WTC11 (cell line): ENCODE measurements at regions not wholly inside any gene's neighbourhood (a gene's known extent, or its start where the extent isn't known, plus 50 kb on each side); places are given as distances from the start of the nearest gene placed in this dataset.

ENCODE experiments used
- ATAC-seq: fragments of 200-7000 bp; cut with Tn5 transposase; 2 replicates; pipeline ENCODE4 v1.10.0; 2021; ENCODE audit warnings: mild to moderate bottlenecking, moderate library complexity
- CTCF ChIA-PET: fragments of 300-600 bp; sonication (Branson Sonifier 250); formaldehyde crosslinking; loops from one replicate; lab custom pipeline; 2021; ENCODE audit warnings: antibody characterized with exemption; lab: Charles Lee
- POLR2A ChIA-PET: fragments of 350-600 bp; sonication (Branson Sonifier 250); formaldehyde crosslinking; loops from one replicate; lab custom pipeline; 2021; ENCODE audit warnings: antibody characterized with exemption; lab: Charles Lee
- DNase-seq: peaks from one replicate; pipeline ENCODE4 v3.0.0; 2021; ENCODE audit warnings: low spot score
- H3K27ac Mint-ChIP-seq: 2 replicates; pipeline ENCODE4 v1.8.0; 2021; ENCODE audit warnings: mixed read lengths
- H3K27me3 Mint-ChIP-seq: 2 replicates; pipeline ENCODE4 v1.8.0; 2021; ENCODE audit warnings: low read depth, mild to moderate bottlenecking, moderate library complexity, mixed read lengths
- H3K36me3 Mint-ChIP-seq: 2 replicates; pipeline ENCODE4 v1.8.0; 2021; ENCODE audit warnings: mixed read lengths
- H3K4me1 Mint-ChIP-seq: 2 replicates; pipeline ENCODE4 v1.8.0; 2022; ENCODE audit warnings: mixed read lengths
- H3K4me3 Mint-ChIP-seq: 2 replicates; pipeline ENCODE4 v1.8.0; 2021; ENCODE audit warnings: mild to moderate bottlenecking, moderate library complexity, mixed read lengths
- H3K9me3 Mint-ChIP-seq: 2 replicates; pipeline ENCODE4 v1.8.0; 2021; ENCODE audit warnings: mixed read lengths
- EMX1 ChIP-seq: fragments of 250-450 bp; sonication (Bioruptor Pico); IDR thresholded peaks from 2 replicates; pipeline ENCODE4 v1.8.0; 2021; ENCODE audit warnings: mild to moderate bottlenecking
- JUN ChIP-seq: sonication (generic); formaldehyde crosslinking; IDR thresholded peaks from 2 replicates; pipeline ENCODE4 v1.8.0; 2023; ENCODE audit warnings: mild to moderate bottlenecking, missing genetic modification reagents
- NR1H2 ChIP-seq: sonication (generic); formaldehyde crosslinking; IDR thresholded peaks from 2 replicates; pipeline ENCODE4 v1.9.0; 2021; ENCODE audit warnings: mild to moderate bottlenecking, moderate library complexity, missing genetic modification reagents
- OVOL2 ChIP-seq: fragments of 250-450 bp; sonication (Bioruptor Pico); IDR thresholded peaks from 2 replicates; pipeline ENCODE4 v1.9.0; 2021; ENCODE audit warnings: mild to moderate bottlenecking, borderline replicate concordance
- SMAD3 ChIP-seq: sonication (generic); formaldehyde crosslinking; IDR thresholded peaks from 2 replicates; pipeline ENCODE4 v1.8.0; 2022; ENCODE audit warnings: missing genetic modification reagents, mild to moderate bottlenecking, borderline replicate concordance
- SMAD4 ChIP-seq: sonication (generic); formaldehyde crosslinking; IDR thresholded peaks from 2 replicates; pipeline ENCODE4 v1.8.0; 2022; ENCODE audit warnings: mild to moderate bottlenecking, missing genetic modification reagents
- TF ChIP-seq, protein P1 (sequence below): sonication (generic); formaldehyde crosslinking; IDR thresholded peaks from 2 replicates; pipeline ENCODE4 v1.8.0; 2023; ENCODE audit warnings: missing genetic modification reagents, mild to moderate bottlenecking, borderline replicate concordance
- TF ChIP-seq, protein P2 (sequence below): sonication (generic); formaldehyde crosslinking; IDR thresholded peaks from 2 replicates; pipeline ENCODE4 v1.8.0; 2022; ENCODE audit warnings: mild to moderate bottlenecking, missing genetic modification reagents
- TF ChIP-seq, protein P3 (sequence below): sonication (generic); formaldehyde crosslinking; IDR thresholded peaks from 2 replicates; pipeline ENCODE4 v1.8.0; 2022; ENCODE audit warnings: missing genetic modification reagents
- TF ChIP-seq, protein P4 (sequence below): sonication (generic); formaldehyde crosslinking; IDR thresholded peaks from 2 replicates; pipeline ENCODE4 v1.8.1; 2022; ENCODE audit warnings: mild to moderate bottlenecking, moderate library complexity, missing genetic modification reagents
- TF ChIP-seq, protein P5 (sequence below): sonication (generic); formaldehyde crosslinking; IDR thresholded peaks from 2 replicates; pipeline ENCODE4 v1.8.1; 2022; ENCODE audit warnings: mild to moderate bottlenecking, missing genetic modification reagents, moderate library complexity, borderline replicate concordance
- TF ChIP-seq, protein P6 (sequence below): sonication (generic); formaldehyde crosslinking; IDR thresholded peaks from 2 replicates; pipeline ENCODE4 v1.8.1; 2023; ENCODE audit warnings: mild to moderate bottlenecking, missing genetic modification reagents, moderate library complexity
- TF ChIP-seq, protein P7 (sequence below): fragments of 250-450 bp; sonication (Bioruptor Pico); IDR thresholded peaks from 2 replicates; pipeline ENCODE4 v1.9.0; 2021; ENCODE audit warnings: mild to moderate bottlenecking, borderline replicate concordance
- TF ChIP-seq, protein P8 (sequence below): sonication (generic); formaldehyde crosslinking; IDR thresholded peaks from 2 replicates; pipeline ENCODE4 v1.8.1; 2023; ENCODE audit warnings: mild to moderate bottlenecking, missing genetic modification reagents, moderate library complexity

DNA sequence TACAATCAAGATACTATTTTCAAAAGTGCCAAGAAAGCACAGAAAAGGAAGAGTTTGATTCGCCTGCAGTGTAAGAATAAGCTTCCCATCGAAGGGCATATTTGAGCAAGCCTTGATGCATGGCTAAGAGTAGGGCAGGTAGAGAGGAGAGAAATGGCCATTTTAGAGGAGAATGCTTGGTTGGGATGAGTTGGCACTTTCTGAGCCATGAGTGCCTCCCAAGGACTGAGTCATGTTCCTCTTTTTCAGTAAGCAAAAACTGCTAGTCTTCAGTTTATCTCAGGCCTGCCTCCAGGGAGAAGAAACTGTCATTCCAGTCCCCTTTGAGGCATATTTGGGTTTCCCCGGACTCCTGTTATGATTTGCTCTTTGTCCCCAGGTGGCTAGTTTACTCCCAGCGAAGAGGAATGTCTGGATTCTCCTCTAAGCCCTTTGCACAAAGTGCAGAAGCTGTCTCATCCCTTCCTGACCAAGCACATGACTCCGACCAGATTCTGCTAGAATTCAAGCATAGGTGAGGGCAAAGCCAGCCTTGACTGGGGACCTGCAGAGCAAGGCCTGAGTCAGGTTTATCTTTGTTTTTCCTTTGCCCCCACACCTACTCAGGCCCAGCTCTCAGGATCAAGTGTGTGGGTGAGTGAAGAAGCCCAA is 115.2 kb downstream of the TTC32 start:
- no peak for DNase-seq
- no peak overlapping the region for H3K4me3 Mint-ChIP-seq
- TF ChIP-seq EMX1 (CRISPR knock-in tag) (no peak), SMAD3 (no peak)
- TF ChIP-seq, protein P1, sequence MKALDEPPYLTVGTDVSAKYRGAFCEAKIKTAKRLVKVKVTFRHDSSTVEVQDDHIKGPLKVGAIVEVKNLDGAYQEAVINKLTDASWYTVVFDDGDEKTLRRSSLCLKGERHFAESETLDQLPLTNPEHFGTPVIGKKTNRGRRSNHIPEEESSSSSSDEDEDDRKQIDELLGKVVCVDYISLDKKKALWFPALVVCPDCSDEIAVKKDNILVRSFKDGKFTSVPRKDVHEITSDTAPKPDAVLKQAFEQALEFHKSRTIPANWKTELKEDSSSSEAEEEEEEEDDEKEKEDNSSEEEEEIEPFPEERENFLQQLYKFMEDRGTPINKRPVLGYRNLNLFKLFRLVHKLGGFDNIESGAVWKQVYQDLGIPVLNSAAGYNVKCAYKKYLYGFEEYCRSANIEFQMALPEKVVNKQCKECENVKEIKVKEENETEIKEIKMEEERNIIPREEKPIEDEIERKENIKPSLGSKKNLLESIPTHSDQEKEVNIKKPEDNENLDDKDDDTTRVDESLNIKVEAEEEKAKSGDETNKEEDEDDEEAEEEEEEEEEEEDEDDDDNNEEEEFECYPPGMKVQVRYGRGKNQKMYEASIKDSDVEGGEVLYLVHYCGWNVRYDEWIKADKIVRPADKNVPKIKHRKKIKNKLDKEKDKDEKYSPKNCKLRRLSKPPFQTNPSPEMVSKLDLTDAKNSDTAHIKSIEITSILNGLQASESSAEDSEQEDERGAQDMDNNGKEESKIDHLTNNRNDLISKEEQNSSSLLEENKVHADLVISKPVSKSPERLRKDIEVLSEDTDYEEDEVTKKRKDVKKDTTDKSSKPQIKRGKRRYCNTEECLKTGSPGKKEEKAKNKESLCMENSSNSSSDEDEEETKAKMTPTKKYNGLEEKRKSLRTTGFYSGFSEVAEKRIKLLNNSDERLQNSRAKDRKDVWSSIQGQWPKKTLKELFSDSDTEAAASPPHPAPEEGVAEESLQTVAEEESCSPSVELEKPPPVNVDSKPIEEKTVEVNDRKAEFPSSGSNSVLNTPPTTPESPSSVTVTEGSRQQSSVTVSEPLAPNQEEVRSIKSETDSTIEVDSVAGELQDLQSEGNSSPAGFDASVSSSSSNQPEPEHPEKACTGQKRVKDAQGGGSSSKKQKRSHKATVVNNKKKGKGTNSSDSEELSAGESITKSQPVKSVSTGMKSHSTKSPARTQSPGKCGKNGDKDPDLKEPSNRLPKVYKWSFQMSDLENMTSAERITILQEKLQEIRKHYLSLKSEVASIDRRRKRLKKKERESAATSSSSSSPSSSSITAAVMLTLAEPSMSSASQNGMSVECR (CRISPR knock-in tag): no peak
- TF ChIP-seq, protein P2, sequence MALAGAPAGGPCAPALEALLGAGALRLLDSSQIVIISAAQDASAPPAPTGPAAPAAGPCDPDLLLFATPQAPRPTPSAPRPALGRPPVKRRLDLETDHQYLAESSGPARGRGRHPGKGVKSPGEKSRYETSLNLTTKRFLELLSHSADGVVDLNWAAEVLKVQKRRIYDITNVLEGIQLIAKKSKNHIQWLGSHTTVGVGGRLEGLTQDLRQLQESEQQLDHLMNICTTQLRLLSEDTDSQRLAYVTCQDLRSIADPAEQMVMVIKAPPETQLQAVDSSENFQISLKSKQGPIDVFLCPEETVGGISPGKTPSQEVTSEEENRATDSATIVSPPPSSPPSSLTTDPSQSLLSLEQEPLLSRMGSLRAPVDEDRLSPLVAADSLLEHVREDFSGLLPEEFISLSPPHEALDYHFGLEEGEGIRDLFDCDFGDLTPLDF (CRISPR knock-in tag): no peak
- TF ChIP-seq, protein P3, sequence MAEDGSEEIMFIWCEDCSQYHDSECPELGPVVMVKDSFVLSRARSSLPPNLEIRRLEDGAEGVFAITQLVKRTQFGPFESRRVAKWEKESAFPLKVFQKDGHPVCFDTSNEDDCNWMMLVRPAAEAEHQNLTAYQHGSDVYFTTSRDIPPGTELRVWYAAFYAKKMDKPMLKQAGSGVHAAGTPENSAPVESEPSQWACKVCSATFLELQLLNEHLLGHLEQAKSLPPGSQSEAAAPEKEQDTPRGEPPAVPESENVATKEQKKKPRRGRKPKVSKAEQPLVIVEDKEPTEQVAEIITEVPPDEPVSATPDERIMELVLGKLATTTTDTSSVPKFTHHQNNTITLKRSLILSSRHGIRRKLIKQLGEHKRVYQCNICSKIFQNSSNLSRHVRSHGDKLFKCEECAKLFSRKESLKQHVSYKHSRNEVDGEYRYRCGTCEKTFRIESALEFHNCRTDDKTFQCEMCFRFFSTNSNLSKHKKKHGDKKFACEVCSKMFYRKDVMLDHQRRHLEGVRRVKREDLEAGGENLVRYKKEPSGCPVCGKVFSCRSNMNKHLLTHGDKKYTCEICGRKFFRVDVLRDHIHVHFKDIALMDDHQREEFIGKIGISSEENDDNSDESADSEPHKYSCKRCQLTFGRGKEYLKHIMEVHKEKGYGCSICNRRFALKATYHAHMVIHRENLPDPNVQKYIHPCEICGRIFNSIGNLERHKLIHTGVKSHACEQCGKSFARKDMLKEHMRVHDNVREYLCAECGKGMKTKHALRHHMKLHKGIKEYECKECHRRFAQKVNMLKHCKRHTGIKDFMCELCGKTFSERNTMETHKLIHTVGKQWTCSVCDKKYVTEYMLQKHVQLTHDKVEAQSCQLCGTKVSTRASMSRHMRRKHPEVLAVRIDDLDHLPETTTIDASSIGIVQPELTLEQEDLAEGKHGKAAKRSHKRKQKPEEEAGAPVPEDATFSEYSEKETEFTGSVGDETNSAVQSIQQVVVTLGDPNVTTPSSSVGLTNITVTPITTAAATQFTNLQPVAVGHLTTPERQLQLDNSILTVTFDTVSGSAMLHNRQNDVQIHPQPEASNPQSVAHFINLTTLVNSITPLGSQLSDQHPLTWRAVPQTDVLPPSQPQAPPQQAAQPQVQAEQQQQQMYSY (CRISPR knock-in tag): no peak
- TF ChIP-seq, protein P4, sequence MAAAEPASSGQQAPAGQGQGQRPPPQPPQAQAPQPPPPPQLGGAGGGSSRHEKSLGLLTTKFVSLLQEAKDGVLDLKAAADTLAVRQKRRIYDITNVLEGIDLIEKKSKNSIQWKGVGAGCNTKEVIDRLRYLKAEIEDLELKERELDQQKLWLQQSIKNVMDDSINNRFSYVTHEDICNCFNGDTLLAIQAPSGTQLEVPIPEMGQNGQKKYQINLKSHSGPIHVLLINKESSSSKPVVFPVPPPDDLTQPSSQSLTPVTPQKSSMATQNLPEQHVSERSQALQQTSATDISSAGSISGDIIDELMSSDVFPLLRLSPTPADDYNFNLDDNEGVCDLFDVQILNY: no peak
- TF ChIP-seq, protein P5, sequence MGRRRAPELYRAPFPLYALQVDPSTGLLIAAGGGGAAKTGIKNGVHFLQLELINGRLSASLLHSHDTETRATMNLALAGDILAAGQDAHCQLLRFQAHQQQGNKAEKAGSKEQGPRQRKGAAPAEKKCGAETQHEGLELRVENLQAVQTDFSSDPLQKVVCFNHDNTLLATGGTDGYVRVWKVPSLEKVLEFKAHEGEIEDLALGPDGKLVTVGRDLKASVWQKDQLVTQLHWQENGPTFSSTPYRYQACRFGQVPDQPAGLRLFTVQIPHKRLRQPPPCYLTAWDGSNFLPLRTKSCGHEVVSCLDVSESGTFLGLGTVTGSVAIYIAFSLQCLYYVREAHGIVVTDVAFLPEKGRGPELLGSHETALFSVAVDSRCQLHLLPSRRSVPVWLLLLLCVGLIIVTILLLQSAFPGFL (CRISPR knock-in tag): no peak
- no peaks in the 10 kb centered on the region for H3K9me3 Mint-ChIP-seq
- peaks cover 7% of the 10 kb centered on the region for H3K27me3 Mint-ChIP-seq
- peaks cover 30% of the 10 kb centered on the region for H3K4me1 Mint-ChIP-seq
- ATAC-seq: peak; percentile 11; the same call in 1 of the 2 replicates
- H3K36me3 Mint-ChIP-seq: no peaks in the 10 kb centered on the region
- CTCF ChIA-PET: interaction anchor here (0.9 kb wide), 1 partner anchor 76 kb away, joined by 3 read pairs; no protein-coding TSS in a partner anchor
- POLR2A ChIA-PET: no interaction called here
- no peak overlapping the region for H3K27ac Mint-ChIP-seq

DNA sequence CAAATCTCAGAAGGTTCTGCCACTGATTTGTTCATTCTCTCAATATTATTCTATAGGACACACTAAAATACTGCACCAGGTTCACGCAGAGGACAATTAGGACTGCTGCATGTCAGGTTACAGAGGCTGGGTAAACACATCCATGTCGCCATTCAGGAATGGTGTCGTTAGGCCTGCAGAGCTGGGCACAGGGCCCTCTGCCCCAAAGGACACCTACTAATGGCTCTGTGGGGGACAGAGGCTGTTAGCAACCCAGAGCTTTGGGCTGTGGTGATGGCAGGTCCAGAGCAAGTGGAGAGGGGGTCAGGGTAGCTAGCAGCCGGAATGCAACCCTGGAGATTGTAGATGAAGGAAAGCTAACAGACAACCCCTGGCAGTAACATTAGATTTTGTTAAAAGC is 115.9 kb downstream of the TTC32 start:
- Mint-ChIP-seq H3K9me3 (no peaks in the 10 kb centered on the region), H3K4me3 (no peak overlapping the region)
- TF ChIP-seq, protein P6, sequence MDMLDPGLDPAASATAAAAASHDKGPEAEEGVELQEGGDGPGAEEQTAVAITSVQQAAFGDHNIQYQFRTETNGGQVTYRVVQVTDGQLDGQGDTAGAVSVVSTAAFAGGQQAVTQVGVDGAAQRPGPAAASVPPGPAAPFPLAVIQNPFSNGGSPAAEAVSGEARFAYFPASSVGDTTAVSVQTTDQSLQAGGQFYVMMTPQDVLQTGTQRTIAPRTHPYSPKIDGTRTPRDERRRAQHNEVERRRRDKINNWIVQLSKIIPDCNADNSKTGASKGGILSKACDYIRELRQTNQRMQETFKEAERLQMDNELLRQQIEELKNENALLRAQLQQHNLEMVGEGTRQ (CRISPR knock-in tag): no peak
- no peak for TF ChIP-seq SMAD4 (CRISPR knock-in tag)
- TF ChIP-seq NR1H2: no peak
- TF ChIP-seq, protein P7, sequence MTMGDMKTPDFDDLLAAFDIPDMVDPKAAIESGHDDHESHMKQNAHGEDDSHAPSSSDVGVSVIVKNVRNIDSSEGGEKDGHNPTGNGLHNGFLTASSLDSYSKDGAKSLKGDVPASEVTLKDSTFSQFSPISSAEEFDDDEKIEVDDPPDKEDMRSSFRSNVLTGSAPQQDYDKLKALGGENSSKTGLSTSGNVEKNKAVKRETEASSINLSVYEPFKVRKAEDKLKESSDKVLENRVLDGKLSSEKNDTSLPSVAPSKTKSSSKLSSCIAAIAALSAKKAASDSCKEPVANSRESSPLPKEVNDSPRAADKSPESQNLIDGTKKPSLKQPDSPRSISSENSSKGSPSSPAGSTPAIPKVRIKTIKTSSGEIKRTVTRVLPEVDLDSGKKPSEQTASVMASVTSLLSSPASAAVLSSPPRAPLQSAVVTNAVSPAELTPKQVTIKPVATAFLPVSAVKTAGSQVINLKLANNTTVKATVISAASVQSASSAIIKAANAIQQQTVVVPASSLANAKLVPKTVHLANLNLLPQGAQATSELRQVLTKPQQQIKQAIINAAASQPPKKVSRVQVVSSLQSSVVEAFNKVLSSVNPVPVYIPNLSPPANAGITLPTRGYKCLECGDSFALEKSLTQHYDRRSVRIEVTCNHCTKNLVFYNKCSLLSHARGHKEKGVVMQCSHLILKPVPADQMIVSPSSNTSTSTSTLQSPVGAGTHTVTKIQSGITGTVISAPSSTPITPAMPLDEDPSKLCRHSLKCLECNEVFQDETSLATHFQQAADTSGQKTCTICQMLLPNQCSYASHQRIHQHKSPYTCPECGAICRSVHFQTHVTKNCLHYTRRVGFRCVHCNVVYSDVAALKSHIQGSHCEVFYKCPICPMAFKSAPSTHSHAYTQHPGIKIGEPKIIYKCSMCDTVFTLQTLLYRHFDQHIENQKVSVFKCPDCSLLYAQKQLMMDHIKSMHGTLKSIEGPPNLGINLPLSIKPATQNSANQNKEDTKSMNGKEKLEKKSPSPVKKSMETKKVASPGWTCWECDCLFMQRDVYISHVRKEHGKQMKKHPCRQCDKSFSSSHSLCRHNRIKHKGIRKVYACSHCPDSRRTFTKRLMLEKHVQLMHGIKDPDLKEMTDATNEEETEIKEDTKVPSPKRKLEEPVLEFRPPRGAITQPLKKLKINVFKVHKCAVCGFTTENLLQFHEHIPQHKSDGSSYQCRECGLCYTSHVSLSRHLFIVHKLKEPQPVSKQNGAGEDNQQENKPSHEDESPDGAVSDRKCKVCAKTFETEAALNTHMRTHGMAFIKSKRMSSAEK (CRISPR knock-in tag): no peak
- no peak for TF ChIP-seq JUN (CRISPR knock-in tag)
- TF ChIP-seq, protein P8, sequence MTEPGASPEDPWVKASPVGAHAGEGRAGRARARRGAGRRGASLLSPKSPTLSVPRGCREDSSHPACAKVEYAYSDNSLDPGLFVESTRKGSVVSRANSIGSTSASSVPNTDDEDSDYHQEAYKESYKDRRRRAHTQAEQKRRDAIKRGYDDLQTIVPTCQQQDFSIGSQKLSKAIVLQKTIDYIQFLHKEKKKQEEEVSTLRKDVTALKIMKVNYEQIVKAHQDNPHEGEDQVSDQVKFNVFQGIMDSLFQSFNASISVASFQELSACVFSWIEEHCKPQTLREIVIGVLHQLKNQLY (CRISPR knock-in tag): no peak
- no peak for TF ChIP-seq OVOL2

More for the DNA sequence above, 115.9 kb downstream of the TTC32 start:
- H3K27ac Mint-ChIP-seq: no peak overlapping the region
- peaks cover 7% of the 10 kb centered on the region for H3K27me3 Mint-ChIP-seq
- H3K36me3 Mint-ChIP-seq: no peaks in the 10 kb centered on the region
- CTCF ChIA-PET: interaction anchor here (0.9 kb wide), 1 partner anchor 77 kb away, joined by 3 read pairs; no protein-coding TSS in a partner anchor
- H3K4me1 Mint-ChIP-seq: peaks cover 30% of the 10 kb centered on the region
- POLR2A ChIA-PET: no interaction called here
- ATAC-seq: no peak
- DNase-seq: no peak
